ENCODE measurements at regions not wholly inside any gene's neighbourhood (a gene's known extent, or its start where the extent isn't known, plus 50 kb on each side); places are given as distances from the start of the nearest gene placed in this dataset.

- DNase-seq (no peak), ATAC-seq (no peak)
- Histone ChIP-seq H3K27ac (no peak overlapping the region), H3K4me3 (no peak overlapping the region), H3K27me3 (no peaks in the 10 kb centered on the region), H3K4me1 (no peaks in the 10 kb centered on the region), H3K9me3 (peaks cover 0 to 26% of the 10 kb centered on the region in 2 donors), H3K36me3 (no peaks in the 10 kb centered on the region)
- TF ChIP-seq, protein P1, sequence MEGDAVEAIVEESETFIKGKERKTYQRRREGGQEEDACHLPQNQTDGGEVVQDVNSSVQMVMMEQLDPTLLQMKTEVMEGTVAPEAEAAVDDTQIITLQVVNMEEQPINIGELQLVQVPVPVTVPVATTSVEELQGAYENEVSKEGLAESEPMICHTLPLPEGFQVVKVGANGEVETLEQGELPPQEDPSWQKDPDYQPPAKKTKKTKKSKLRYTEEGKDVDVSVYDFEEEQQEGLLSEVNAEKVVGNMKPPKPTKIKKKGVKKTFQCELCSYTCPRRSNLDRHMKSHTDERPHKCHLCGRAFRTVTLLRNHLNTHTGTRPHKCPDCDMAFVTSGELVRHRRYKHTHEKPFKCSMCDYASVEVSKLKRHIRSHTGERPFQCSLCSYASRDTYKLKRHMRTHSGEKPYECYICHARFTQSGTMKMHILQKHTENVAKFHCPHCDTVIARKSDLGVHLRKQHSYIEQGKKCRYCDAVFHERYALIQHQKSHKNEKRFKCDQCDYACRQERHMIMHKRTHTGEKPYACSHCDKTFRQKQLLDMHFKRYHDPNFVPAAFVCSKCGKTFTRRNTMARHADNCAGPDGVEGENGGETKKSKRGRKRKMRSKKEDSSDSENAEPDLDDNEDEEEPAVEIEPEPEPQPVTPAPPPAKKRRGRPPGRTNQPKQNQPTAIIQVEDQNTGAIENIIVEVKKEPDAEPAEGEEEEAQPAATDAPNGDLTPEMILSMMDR (IDR thresholded peaks at IDR 0.05) = no peak
- intact Hi-C loops (cut with DNase I) = no loop called here
Measured at GRCh38 chr12:22938323-22938722, 313.4 kb downstream of the ETNK1 start.

DNA sequence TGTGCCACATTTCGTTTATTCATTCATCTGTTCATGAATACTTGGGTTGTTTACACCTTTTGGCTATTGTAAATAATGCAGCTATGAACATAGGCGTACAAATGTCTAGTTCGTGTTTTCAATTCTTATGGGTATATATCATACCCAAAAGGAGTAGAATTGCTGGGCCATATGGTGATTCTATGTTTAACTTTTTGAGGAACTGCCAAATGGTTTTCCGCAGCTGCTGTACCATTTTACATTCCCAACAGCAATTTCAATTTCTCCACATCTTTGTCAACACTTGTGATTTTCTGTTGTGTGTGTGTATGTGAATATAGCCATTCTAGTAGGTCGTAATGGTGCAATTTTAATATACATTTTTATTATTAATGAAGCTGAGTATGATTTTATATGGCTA, 326.2 kb downstream of the ETNK1 start:
- ATAC-seq (no peak), DNase-seq (no peak)
- TF ChIP-seq, protein P1 (IDR thresholded peaks at IDR 0.05) = no peak
- no peaks in the 10 kb centered on the region for H3K27me3 ChIP-seq
- H3K9me3 ChIP-seq = peaks cover 0 to 20% of the 10 kb centered on the region in 2 donors
- no peak overlapping the region for H3K27ac ChIP-seq
- H3K4me1 ChIP-seq = no peaks in the 10 kb centered on the region
- H3K36me3 ChIP-seq = no peaks in the 10 kb centered on the region
- intact Hi-C loops (cut with DNase I) = no loop called here
- no peak overlapping the region for H3K4me3 ChIP-seq

GRCh38 chr12:22956690-22957089, 331.7 kb downstream of the ETNK1 start:
- no peak overlapping the region for H3K27ac ChIP-seq
- DNase-seq (no peak), ATAC-seq (no peak)
- H3K9me3 ChIP-seq = peaks cover 0 to 18% of the 10 kb centered on the region in 2 donors
- intact Hi-C loops (cut with DNase I) = no loop called here
- H3K36me3 ChIP-seq = no peaks in the 10 kb centered on the region
- TF ChIP-seq, protein P1 (IDR thresholded peaks at IDR 0.05) = no peak
- no peaks in the 10 kb centered on the region for H3K27me3 ChIP-seq
- H3K4me1 ChIP-seq = no peaks in the 10 kb centered on the region
- no peak overlapping the region for H3K4me3 ChIP-seq

DNA sequence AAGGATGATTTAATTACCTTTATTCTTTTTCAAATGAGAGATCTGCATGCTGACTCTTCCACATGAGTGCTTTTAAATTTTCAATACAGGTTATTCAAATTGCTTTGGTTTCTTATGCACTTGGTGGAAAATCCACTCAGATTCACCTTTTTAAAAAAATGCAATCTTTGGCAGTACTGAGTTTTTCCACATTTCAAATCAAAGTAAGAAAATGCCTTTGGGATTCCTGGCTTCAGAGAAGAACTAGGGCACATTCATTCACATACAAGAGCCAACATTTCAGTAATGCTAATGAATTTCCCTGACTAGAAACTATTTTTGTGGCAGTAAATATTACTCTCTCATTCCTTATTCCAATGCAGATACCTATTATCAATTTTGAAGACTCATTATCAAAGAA, 342.2 kb downstream of the ETNK1 start:
- ATAC-seq (no peak), DNase-seq (no peak)
- no peak overlapping the region for H3K4me3 ChIP-seq
- TF ChIP-seq, protein P1 (IDR thresholded peaks at IDR 0.05) = no peak
- no peaks in the 10 kb centered on the region for H3K36me3 ChIP-seq
- H3K27me3 ChIP-seq = no peaks in the 10 kb centered on the region
- H3K9me3 ChIP-seq = no peaks in the 10 kb centered on the region
- H3K27ac ChIP-seq = no peak overlapping the region
- intact Hi-C loops (cut with DNase I) = no loop called here
- H3K4me1 ChIP-seq = no peaks in the 10 kb centered on the region

GRCh38 chr12:22969521-22969920, 344.6 kb downstream of the ETNK1 start:
- H3K36me3 ChIP-seq = no peaks in the 10 kb centered on the region
- no peaks in the 10 kb centered on the region for H3K9me3 ChIP-seq
- DNase-seq (no peak), ATAC-seq (no peak)
- no peaks in the 10 kb centered on the region for H3K4me1 ChIP-seq
- no peak overlapping the region for H3K27ac ChIP-seq
- no peaks in the 10 kb centered on the region for H3K27me3 ChIP-seq
- intact Hi-C loops (cut with DNase I) = no loop called here
- TF ChIP-seq, protein P1 (IDR thresholded peaks at IDR 0.05) = no peak
- no peak overlapping the region for H3K4me3 ChIP-seq

Data from left lung (tissue), 4 donors.